Head of caudate nucleus (tissue), 42 donors: ENCODE measurements at regions not wholly inside any gene's neighbourhood (a gene's known extent, or its start where the extent isn't known, plus 50 kb on each side); places are given as distances from the start of the nearest gene placed in this dataset.
"Not testable (repeated sequence)": the region's sequence is repeated elsewhere in the genome, so short reads cannot be mapped to it uniquely, and the experiment has no call there.

Experiments used
- DNase-seq, 42 donors: peaks; one replicate each; pipeline versions ENCODE4 v3.0.0 to v3.0.0-alpha.2; 2020 to 2021; ENCODE audit warnings: mixed read lengths in 7 of 42
- intact Hi-C: fragments of 100-400 bp; cut with DNase I; formaldehyde crosslinking; loops from one replicate; pipeline ENCODE4 v1.15.0; 2022

GRCh38 chr2:107466241-107466640 lies 360.5 kb upstream of the RGPD4 start:
- DNase-seq, result peak in 3 of 42 donors; percentile 2 to 22 (median 20)
- intact Hi-C loops, result no loop called here

GRCh38 chr2:107466984-107467773 lies 359.5 kb upstream of the RGPD4 start:
- intact Hi-C loops, result no loop called here
- no peak for DNase-seq

GRCh38 chr2:107469437-107469995 lies 357.2 kb upstream of the RGPD4 start:
- DNase-seq, result no peak
- intact Hi-C loops, result no loop called here

- intact Hi-C loops, result no loop called here
- no peak for DNase-seq
Observed at GRCh38 chr2:107473150-107473549, 353.5 kb upstream of the RGPD4 start.

- DNase-seq, result no peak
- intact Hi-C loops, result no loop called here
Observed at GRCh38 chr2:107475859-107476258, 350.8 kb upstream of the RGPD4 start.

- no peak for DNase-seq
- intact Hi-C loops, result no loop called here
Observed at GRCh38 chr2:107502539-107502938, 324.2 kb upstream of the RGPD4 start.

GRCh38 chr2:107511970-107512789 lies 314.5 kb upstream of the RGPD4 start:
- DNase-seq, result no peak
- intact Hi-C loops, result no loop called here

- no peak for DNase-seq
- intact Hi-C loops, result no loop called here
Observed at GRCh38 chr2:107525406-107525805, 301.3 kb upstream of the RGPD4 start.

- no peak for DNase-seq
- intact Hi-C loops, result no loop called here
Observed at GRCh38 chr2:107529146-107529545, 297.5 kb upstream of the RGPD4 start.

- intact Hi-C loops, result no loop called here
- no peak for DNase-seq
Observed at GRCh38 chr2:107530046-107530445, 296.6 kb upstream of the RGPD4 start.

GRCh38 chr2:107534926-107535325 lies 291.8 kb upstream of the RGPD4 start:
- DNase-seq, result no peak
- intact Hi-C loops, result no loop called here

GRCh38 chr2:107535905-107536689 lies 290.6 kb upstream of the RGPD4 start:
- DNase-seq, intact Hi-C loops: not testable (repeated sequence)

GRCh38 chr2:107542314-107542740 lies 284.4 kb upstream of the RGPD4 start:
- DNase-seq, result no peak
- intact Hi-C loops, result no loop called here

- intact Hi-C loops, result no loop called here
Observed at GRCh38 chr2:107543793-107544192, 282.9 kb upstream of the RGPD4 start.

GRCh38 chr2:107545066-107545465 lies 281.6 kb upstream of the RGPD4 start:
- intact Hi-C loops, result no loop called here
- no peak for DNase-seq

More at GRCh38 chr2:107543793-107544192, 282.9 kb upstream of the RGPD4 start:
- DNase-seq, result no peak

GRCh38 chr2:107545851-107546250 lies 280.8 kb upstream of the RGPD4 start:
- no peak for DNase-seq
- intact Hi-C loops, result no loop called here

GRCh38 chr2:107548216-107548615 lies 278.5 kb upstream of the RGPD4 start:
- intact Hi-C loops, result no loop called here
- no peak for DNase-seq

GRCh38 chr2:107553046-107553445 lies 273.6 kb upstream of the RGPD4 start:
- intact Hi-C loops, result no loop called here
- DNase-seq, result no peak

GRCh38 chr2:107553539-107553938 lies 273.2 kb upstream of the RGPD4 start:
- peak in 19 of 42 donors; percentile 25 to 85 (median 40) for DNase-seq
- intact Hi-C loops, result no loop called here
